ENCODE measurements at regions not wholly inside any gene's neighbourhood (a gene's known extent, or its start where the extent isn't known, plus 50 kb on each side); places are given as distances from the start of the nearest gene placed in this dataset.

DNA sequence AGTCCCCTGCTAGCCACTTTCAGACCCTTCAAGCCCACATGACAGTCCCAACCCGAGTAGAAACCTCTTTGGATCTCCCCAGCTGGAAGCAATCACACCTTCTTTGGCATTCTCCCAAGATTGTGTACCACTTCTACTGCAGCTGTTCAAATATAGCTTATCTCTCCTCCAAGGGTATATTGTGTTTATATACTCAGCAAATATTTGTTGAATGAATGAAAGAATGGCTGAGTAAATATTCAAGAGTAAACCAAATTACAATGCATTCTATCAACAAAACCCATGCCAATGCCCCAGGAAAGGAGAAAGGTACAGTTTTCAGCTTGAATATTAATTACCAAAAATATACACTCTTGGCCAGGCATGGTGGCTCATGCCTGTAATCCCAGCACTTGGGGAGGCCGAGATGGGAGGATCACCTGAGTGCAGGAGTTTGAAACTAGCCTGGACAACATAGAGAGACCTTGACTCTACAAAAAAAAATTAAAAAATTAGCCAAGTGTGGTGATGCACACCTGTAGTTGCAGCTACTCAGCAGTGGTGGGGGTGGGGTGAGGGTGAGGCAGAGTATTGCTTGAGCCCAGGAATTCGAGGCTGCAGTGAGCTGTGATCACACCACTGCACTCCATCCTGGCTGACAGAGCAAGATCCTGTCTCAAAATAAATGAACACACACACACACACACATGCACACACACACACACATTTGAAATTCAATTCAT, 68.5 kb downstream of the NIBAN1 start:
- no peak overlapping the region for H3K4me3 ChIP-seq (IDR thresholded peaks at IDR 0.05; ENCODE audit: insufficient read depth, low read depth, low read length)
- no peak overlapping the region for H2AFZ ChIP-seq (ENCODE audit: low read depth)
- no peak overlapping the region for H3K9ac ChIP-seq
- no peaks in the 10 kb centered on the region for H3K4me1 ChIP-seq (ENCODE audit: low read depth, poor library complexity, severe bottlenecking)
- H3K79me2 ChIP-seq (ENCODE audit: insufficient read depth, low read depth) = no peaks in the 10 kb centered on the region; the same call in 1 of the 2 replicates
- TF ChIP-seq, protein P1, sequence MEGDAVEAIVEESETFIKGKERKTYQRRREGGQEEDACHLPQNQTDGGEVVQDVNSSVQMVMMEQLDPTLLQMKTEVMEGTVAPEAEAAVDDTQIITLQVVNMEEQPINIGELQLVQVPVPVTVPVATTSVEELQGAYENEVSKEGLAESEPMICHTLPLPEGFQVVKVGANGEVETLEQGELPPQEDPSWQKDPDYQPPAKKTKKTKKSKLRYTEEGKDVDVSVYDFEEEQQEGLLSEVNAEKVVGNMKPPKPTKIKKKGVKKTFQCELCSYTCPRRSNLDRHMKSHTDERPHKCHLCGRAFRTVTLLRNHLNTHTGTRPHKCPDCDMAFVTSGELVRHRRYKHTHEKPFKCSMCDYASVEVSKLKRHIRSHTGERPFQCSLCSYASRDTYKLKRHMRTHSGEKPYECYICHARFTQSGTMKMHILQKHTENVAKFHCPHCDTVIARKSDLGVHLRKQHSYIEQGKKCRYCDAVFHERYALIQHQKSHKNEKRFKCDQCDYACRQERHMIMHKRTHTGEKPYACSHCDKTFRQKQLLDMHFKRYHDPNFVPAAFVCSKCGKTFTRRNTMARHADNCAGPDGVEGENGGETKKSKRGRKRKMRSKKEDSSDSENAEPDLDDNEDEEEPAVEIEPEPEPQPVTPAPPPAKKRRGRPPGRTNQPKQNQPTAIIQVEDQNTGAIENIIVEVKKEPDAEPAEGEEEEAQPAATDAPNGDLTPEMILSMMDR (conservative IDR thresholded peaks at IDR 0.05; ENCODE audit: low read depth, low read length) = no peak
- H3K27me3 ChIP-seq (ENCODE audit: insufficient read depth, low read depth) = no peaks in the 10 kb centered on the region
- no peaks in the 10 kb centered on the region for H3K36me3 ChIP-seq (ENCODE audit: insufficient read depth)
- H4K20me1 ChIP-seq (ENCODE audit: insufficient read depth) = no peaks in the 10 kb centered on the region
- H3K27ac ChIP-seq = no peak overlapping the region
- H3K4me2 ChIP-seq = no peak overlapping the region

DNA sequence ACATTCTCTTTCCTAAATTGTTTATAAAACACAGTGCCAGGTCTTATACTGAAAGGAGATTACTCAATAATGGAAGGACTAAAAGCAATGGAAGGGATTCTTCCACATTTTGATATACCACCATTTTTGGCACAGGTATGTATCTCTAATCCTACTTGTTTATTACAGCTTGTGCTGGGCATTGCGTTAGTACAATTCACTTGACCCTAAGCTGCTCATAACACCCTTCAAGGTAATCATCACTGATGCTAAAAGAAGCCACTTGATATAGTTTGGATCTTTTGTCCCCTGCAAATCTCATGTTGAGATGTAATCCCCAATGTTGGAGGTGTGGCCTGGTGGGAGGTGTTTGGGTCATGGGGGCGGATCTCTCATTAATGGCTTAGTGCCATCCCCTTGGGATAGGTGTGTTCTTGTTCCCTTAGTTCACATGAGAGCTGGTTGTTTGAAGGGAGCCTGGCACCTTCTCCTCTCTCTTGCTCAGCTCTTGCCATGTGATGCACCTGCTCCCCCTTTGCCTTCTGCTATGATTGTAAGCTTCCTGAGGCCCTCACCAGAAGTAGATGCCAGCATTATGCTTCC, 71.1 kb downstream of the NIBAN1 start:
- Histone ChIP-seq H3K36me3 (ENCODE audit: insufficient read depth) (no peaks in the 10 kb centered on the region), H3K4me1 (ENCODE audit: low read depth, poor library complexity, severe bottlenecking) (no peaks in the 10 kb centered on the region), H3K9ac (no peak overlapping the region), H3K27ac (no peak overlapping the region), H2AFZ (ENCODE audit: low read depth) (no peak overlapping the region), H3K79me2 (ENCODE audit: insufficient read depth, low read depth) (no peaks in the 10 kb centered on the region; the same call in 1 of the 2 replicates), H3K4me3 (IDR thresholded peaks at IDR 0.05; ENCODE audit: insufficient read depth, low read depth, low read length) (no peak overlapping the region), H4K20me1 (ENCODE audit: insufficient read depth) (no peaks in the 10 kb centered on the region), H3K4me2 (no peak overlapping the region), H3K27me3 (ENCODE audit: insufficient read depth, low read depth) (no peaks in the 10 kb centered on the region)
- TF ChIP-seq, protein P1 (conservative IDR thresholded peaks at IDR 0.05; ENCODE audit: low read depth, low read length) = no peak

DNA sequence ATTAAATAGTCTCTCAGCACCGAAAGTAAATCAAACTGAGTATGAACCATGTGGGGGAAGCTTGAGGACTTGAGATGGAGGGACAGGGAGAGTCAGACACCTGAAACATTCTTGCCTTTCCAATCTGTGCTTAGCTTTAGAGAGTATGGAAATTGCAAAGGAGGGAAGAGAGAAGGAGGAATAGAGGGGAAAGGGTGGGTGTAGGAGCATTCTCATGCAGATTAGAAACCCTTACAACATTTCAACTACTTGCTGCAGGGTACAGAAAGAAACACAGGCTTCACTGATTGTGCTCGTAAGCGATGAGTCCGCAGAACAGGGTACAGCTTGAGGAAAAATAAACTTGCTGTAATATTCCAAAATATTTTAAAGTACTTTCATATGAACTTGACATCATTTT, 73.8 kb downstream of the NIBAN1 start:
- H3K27ac ChIP-seq = no peak overlapping the region
- H3K27me3 ChIP-seq (ENCODE audit: insufficient read depth, low read depth) = no peaks in the 10 kb centered on the region
- peaks cover 12% of the 10 kb centered on the region for H3K4me1 ChIP-seq (ENCODE audit: low read depth, poor library complexity, severe bottlenecking)
- no peaks in the 10 kb centered on the region for H3K36me3 ChIP-seq (ENCODE audit: insufficient read depth)
- no peaks in the 10 kb centered on the region for H3K79me2 ChIP-seq (ENCODE audit: insufficient read depth, low read depth)
- no peak overlapping the region for H3K4me3 ChIP-seq (IDR thresholded peaks at IDR 0.05; ENCODE audit: insufficient read depth, low read depth, low read length)
- TF ChIP-seq, protein P1 (conservative IDR thresholded peaks at IDR 0.05; ENCODE audit: low read depth, low read length) = no peak
- no peaks in the 10 kb centered on the region for H4K20me1 ChIP-seq (ENCODE audit: insufficient read depth)
- no peak overlapping the region for H3K4me2 ChIP-seq
- H2AFZ ChIP-seq (ENCODE audit: low read depth) = no peak overlapping the region
- no peak overlapping the region for H3K9ac ChIP-seq

DNA sequence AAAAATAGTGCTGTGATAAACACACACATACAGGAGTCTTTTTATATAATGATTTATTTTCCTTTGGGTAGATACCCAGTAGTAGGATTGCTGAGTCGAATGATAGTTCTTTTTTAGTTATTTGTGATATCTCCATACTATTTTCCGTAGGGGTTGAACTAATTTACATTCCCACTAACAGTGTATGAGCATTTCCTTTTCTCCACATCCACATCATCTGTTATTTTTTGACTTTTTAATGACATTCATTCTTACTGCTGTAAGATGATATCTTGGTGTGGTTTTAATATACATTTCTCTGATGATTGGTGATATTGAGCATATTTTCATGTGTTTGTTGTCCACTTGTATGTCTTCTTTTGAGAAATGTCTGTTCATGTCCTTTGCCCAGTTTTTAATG, 78.3 kb downstream of the NIBAN1 start:
- no peaks in the 10 kb centered on the region for H3K36me3 ChIP-seq (ENCODE audit: insufficient read depth)
- H2AFZ ChIP-seq (ENCODE audit: low read depth) = no peak overlapping the region
- peaks cover 32% of the 10 kb centered on the region for H3K4me1 ChIP-seq (ENCODE audit: low read depth, poor library complexity, severe bottlenecking)
- H3K4me3 ChIP-seq (IDR thresholded peaks at IDR 0.05; ENCODE audit: insufficient read depth, low read depth, low read length) = no peak overlapping the region
- H3K4me2 ChIP-seq = no peak overlapping the region
- H3K79me2 ChIP-seq (ENCODE audit: insufficient read depth, low read depth) = no peaks in the 10 kb centered on the region
- no peak overlapping the region for H3K9ac ChIP-seq
- no peak overlapping the region for H3K27ac ChIP-seq
- TF ChIP-seq, protein P1 (conservative IDR thresholded peaks at IDR 0.05; ENCODE audit: low read depth, low read length) = no peak
- H3K27me3 ChIP-seq (ENCODE audit: insufficient read depth, low read depth) = no peaks in the 10 kb centered on the region
- no peaks in the 10 kb centered on the region for H4K20me1 ChIP-seq (ENCODE audit: insufficient read depth)
